WTC11 (cell line): ENCODE measurements at regions not wholly inside any gene's neighbourhood (a gene's known extent, or its start where the extent isn't known, plus 50 kb on each side); places are given as distances from the start of the nearest gene placed in this dataset.

Source experiments
- CTCF ChIP-seq: fragments of 200-600 bp; IDR thresholded peaks from 2 replicates; pipeline ENCODE4 v1.8.0; 2022; ENCODE audit warnings: antibody characterized with exemption
- HMGXB4 ChIP-seq: sonication (generic); formaldehyde crosslinking; IDR thresholded peaks from 2 replicates; pipeline ENCODE4 v1.8.1; 2023; ENCODE audit warnings: mild to moderate bottlenecking, moderate library complexity, missing genetic modification reagents
- JUN ChIP-seq: sonication (generic); formaldehyde crosslinking; IDR thresholded peaks from 2 replicates; pipeline ENCODE4 v1.8.0; 2023; ENCODE audit warnings: mild to moderate bottlenecking, missing genetic modification reagents
- KAT7 ChIP-seq: sonication (generic); formaldehyde crosslinking; IDR thresholded peaks from 2 replicates; pipeline ENCODE4 v1.8.1; 2023; ENCODE audit warnings: missing genetic modification reagents, mild to moderate bottlenecking, borderline replicate concordance
- MXD4 ChIP-seq: fragments of 250-450 bp; sonication (Bioruptor Pico); IDR thresholded peaks from 2 replicates; pipeline ENCODE4 v1.8.0; 2021; ENCODE audit warnings: mild to moderate bottlenecking, moderate library complexity, borderline replicate concordance
- NR2C2 ChIP-seq: sonication (generic); formaldehyde crosslinking; IDR thresholded peaks from 2 replicates; pipeline ENCODE4 v1.8.0; 2022; ENCODE audit warnings: mild to moderate bottlenecking, missing genetic modification reagents
- RELA ChIP-seq: sonication (generic); formaldehyde crosslinking; IDR thresholded peaks from 2 replicates; pipeline ENCODE4 v1.8.1; 2022; ENCODE audit warnings: missing genetic modification reagents, mild to moderate bottlenecking, borderline replicate concordance
- USF1 ChIP-seq: sonication (generic); formaldehyde crosslinking; IDR thresholded peaks from 2 replicates; pipeline ENCODE4 v1.8.0; 2022; ENCODE audit warnings: mild to moderate bottlenecking, missing genetic modification reagents
- ZBTB43 ChIP-seq: sonication (generic); formaldehyde crosslinking; IDR thresholded peaks from 2 replicates; pipeline ENCODE4 v1.8.1; 2023; ENCODE audit warnings: mild to moderate bottlenecking, missing genetic modification reagents
- ZNF281 ChIP-seq: sonication (generic); formaldehyde crosslinking; IDR thresholded peaks from 2 replicates; pipeline ENCODE4 v1.8.0; 2023; ENCODE audit warnings: mild to moderate bottlenecking, missing genetic modification reagents

GRCh38 chr2:238720232-238720672 is 127.6 kb upstream of the TWIST2 start:
- TF ChIP-seq ZBTB43 (CRISPR knock-in tag) (no peak), CTCF (peak; percentile 68), JUN (no peak), MXD4 (CRISPR knock-in tag) (no peak), RELA (CRISPR knock-in tag) (no peak), NR2C2 (CRISPR knock-in tag) (no peak), HMGXB4 (CRISPR knock-in tag) (no peak), ZNF281 (no peak), USF1 (CRISPR knock-in tag) (no peak), KAT7 (no peak)
